Stomach (tissue), 4 donors: ENCODE measurements at regions not wholly inside any gene's neighbourhood (a gene's known extent, or its start where the extent isn't known, plus 50 kb on each side); places are given as distances from the start of the nearest gene placed in this dataset.
"Not testable (repeated sequence)": the region's sequence is repeated elsewhere in the genome, so short reads cannot be mapped to it uniquely, and the experiment has no call there.

Experiments
- EP300 ChIP-seq: sonication (generic); formaldehyde crosslinking; IDR thresholded peaks from one replicate; pipeline ENCODE4 v1.6.1; 2017; ENCODE audit warnings: antibody characterized with exemption
- POLR2A ChIP-seq, 4 donors: fragments of 450-650 bp; IDR thresholded peaks; one replicate each; pipeline ENCODE4 v1.6.1; 2016; ENCODE audit warnings: antibody characterized with exemption in 4 of 4, control low read depth in 2 of 4, mild to moderate bottlenecking in 1 of 4, moderate library complexity in 1 of 4
- POLR2AphosphoS5 ChIP-seq, 3 donors: sonication (generic); formaldehyde crosslinking; IDR thresholded peaks; one replicate each; pipeline ENCODE4 v1.6.1; 2016; ENCODE audit warnings: antibody characterized with exemption in 3 of 3
- TF ChIP-seq, protein P1 (sequence below), 7 experiments: fragments of 450-650 bp in 4 of 7; fragments of 200-600 bp in 3 of 7; sonication (generic) in 3 of 7; IDR thresholded peaks; one replicate each; pipeline ENCODE4 v1.5.1; 2016 to 2019; ENCODE audit warnings: antibody characterized with exemption in 7 of 7, control low read depth in 2 of 7, mild to moderate bottlenecking in 1 of 7

DNA sequence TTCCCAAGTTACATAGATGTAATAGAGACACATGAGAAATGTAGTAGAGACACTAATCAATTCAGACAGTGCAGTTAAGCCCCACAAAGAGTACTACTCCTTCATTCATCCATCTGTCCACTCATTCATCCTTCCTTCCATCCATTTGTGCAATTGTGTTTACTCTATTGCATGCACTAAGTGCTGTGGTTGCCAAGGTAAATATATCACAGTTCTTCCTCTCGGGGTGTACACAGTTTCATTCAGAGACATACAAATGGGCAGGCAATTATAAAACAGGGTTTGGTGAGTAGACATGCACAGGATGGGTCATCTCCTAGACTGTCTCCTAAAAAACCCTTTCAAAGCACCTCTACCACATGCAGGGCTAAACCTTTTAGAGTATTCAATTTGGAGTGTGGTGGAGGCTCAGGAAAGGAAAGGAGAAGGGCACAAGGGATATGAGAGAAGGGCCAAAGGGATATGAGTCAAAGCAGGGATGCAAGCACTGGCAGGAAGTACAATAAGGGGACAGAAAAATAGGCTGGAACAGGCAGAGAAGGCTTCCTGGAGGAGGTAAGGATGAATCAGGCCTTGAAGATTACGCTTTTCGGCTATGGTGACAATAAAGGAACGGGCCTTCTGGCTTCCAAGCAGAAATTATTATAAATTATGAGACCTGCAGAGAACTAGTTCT lies 153.6 kb upstream of the VKORC1L1 start:
- TF ChIP-seq POLR2A (IDR thresholded peaks at IDR 0.05); POLR2AphosphoS5 (IDR thresholded peaks at IDR 0.05); EP300: not testable (repeated sequence)
- TF ChIP-seq, protein P1, sequence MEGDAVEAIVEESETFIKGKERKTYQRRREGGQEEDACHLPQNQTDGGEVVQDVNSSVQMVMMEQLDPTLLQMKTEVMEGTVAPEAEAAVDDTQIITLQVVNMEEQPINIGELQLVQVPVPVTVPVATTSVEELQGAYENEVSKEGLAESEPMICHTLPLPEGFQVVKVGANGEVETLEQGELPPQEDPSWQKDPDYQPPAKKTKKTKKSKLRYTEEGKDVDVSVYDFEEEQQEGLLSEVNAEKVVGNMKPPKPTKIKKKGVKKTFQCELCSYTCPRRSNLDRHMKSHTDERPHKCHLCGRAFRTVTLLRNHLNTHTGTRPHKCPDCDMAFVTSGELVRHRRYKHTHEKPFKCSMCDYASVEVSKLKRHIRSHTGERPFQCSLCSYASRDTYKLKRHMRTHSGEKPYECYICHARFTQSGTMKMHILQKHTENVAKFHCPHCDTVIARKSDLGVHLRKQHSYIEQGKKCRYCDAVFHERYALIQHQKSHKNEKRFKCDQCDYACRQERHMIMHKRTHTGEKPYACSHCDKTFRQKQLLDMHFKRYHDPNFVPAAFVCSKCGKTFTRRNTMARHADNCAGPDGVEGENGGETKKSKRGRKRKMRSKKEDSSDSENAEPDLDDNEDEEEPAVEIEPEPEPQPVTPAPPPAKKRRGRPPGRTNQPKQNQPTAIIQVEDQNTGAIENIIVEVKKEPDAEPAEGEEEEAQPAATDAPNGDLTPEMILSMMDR (IDR thresholded peaks at IDR 0.05) = not testable (repeated sequence)
